ENCODE measurements at regions not wholly inside any gene's neighbourhood (a gene's known extent, or its start where the extent isn't known, plus 50 kb on each side); places are given as distances from the start of the nearest gene placed in this dataset.

DNA sequence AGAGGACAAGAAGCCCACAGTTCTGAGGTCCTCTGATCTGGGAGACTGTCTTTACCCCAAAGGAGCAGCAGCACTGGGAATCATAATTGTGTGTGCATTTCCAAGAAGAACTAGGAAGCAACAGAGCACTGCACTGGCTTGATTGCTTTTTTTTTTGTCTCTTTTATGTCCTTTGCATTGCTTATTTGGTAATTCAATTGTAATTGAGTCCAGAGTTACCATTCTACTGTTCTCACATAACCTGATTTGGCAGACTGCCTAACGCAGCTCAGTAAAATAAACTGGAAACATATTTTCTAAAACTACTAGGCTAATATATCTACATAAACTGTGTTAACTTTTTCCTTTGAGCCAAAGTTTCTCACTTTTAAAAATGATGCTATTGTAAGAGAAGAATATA is 190.3 kb upstream of the SLC8A1 start:
- no peak for TF ChIP-seq POLR2A (IDR thresholded peaks at IDR 0.05)
- TF ChIP-seq, protein P1, sequence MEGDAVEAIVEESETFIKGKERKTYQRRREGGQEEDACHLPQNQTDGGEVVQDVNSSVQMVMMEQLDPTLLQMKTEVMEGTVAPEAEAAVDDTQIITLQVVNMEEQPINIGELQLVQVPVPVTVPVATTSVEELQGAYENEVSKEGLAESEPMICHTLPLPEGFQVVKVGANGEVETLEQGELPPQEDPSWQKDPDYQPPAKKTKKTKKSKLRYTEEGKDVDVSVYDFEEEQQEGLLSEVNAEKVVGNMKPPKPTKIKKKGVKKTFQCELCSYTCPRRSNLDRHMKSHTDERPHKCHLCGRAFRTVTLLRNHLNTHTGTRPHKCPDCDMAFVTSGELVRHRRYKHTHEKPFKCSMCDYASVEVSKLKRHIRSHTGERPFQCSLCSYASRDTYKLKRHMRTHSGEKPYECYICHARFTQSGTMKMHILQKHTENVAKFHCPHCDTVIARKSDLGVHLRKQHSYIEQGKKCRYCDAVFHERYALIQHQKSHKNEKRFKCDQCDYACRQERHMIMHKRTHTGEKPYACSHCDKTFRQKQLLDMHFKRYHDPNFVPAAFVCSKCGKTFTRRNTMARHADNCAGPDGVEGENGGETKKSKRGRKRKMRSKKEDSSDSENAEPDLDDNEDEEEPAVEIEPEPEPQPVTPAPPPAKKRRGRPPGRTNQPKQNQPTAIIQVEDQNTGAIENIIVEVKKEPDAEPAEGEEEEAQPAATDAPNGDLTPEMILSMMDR (IDR thresholded peaks at IDR 0.05) = no peak

Measured in thyroid gland (tissue), 4 donors.